HEK293 (cell line): ENCODE measurements at regions not wholly inside any gene's neighbourhood (a gene's known extent, or its start where the extent isn't known, plus 50 kb on each side); places are given as distances from the start of the nearest gene placed in this dataset.

Source experiments
- BCL11B ChIP-seq: fragments of 450-650 bp; formaldehyde crosslinking; IDR thresholded peaks from 2 replicates; pipeline ENCODE4 v1.5.1; 2016; ENCODE audit warnings: low read depth, missing biosample characterization, missing genetic modification characterization
- CTCF ChIP-seq: fragments of 450-650 bp; formaldehyde crosslinking; IDR thresholded peaks from 2 replicates; pipeline ENCODE4 v1.5.1; 2016; ENCODE audit warnings: missing biosample characterization, missing genetic modification characterization
- GFI1B ChIP-seq: fragments of 450-650 bp; formaldehyde crosslinking; IDR thresholded peaks from 2 replicates; pipeline ENCODE4 v1.5.1; 2016; ENCODE audit warnings: missing biosample characterization, missing genetic modification characterization
- PATZ1 ChIP-seq: fragments of 450-650 bp; formaldehyde crosslinking; IDR thresholded peaks from 2 replicates; pipeline ENCODE4 v1.5.1; 2016; ENCODE audit warnings: missing biosample characterization, missing genetic modification characterization
- PRDM1 ChIP-seq: fragments of 450-650 bp; formaldehyde crosslinking; IDR thresholded peaks from 2 replicates; pipeline ENCODE4; 2016; ENCODE audit warnings: missing biosample characterization, missing genetic modification characterization
- REST ChIP-seq: fragments of 450-650 bp; formaldehyde crosslinking; IDR thresholded peaks from 2 replicates; pipeline ENCODE4 v1.5.1; 2016; ENCODE audit warnings: missing biosample characterization, missing genetic modification characterization
- SALL2 ChIP-seq: fragments of 450-650 bp; formaldehyde crosslinking; IDR thresholded peaks from 2 replicates; pipeline ENCODE4 v1.5.0; 2017; ENCODE audit warnings: missing biosample characterization, mild to moderate bottlenecking, missing genetic modification characterization, borderline replicate concordance
- SP2 ChIP-seq: fragments of 450-650 bp; formaldehyde crosslinking; IDR thresholded peaks from 2 replicates; pipeline ENCODE4 v1.5.1; 2016; ENCODE audit warnings: missing biosample characterization, missing genetic modification characterization
- YY1 ChIP-seq: fragments of 450-650 bp; formaldehyde crosslinking; IDR thresholded peaks from 2 replicates; pipeline ENCODE4 v1.5.1; 2018; ENCODE audit warnings: missing biosample characterization, missing genetic modification characterization
- ZNF311 ChIP-seq: fragments of 450-650 bp; formaldehyde crosslinking; IDR thresholded peaks from 2 replicates; pipeline ENCODE4 v1.5.1; 2017; ENCODE audit warnings: missing biosample characterization, missing genetic modification characterization, borderline replicate concordance
- ZNF362 ChIP-seq: fragments of 450-650 bp; formaldehyde crosslinking; IDR thresholded peaks from 2 replicates; pipeline ENCODE4 v1.5.1; 2016; ENCODE audit warnings: missing biosample characterization, missing genetic modification characterization
- ZNF76 ChIP-seq: fragments of 450-650 bp; formaldehyde crosslinking; IDR thresholded peaks from 2 replicates; pipeline ENCODE4; 2016; ENCODE audit warnings: low read depth, missing biosample characterization, missing genetic modification characterization, borderline replicate concordance

GRCh38 chr14:78043349-78043748 is 126.8 kb upstream of the NRXN3 start:
- TF ChIP-seq REST (no peak), BCL11B (tag by site-specific recombination) (no peak), CTCF (tag by site-specific recombination) (no peak), SP2 (tag by site-specific recombination) (no peak), PRDM1 (tag by site-specific recombination) (no peak), ZNF362 (tag by site-specific recombination) (no peak), PATZ1 (tag by site-specific recombination) (no peak), GFI1B (tag by site-specific recombination) (no peak), ZNF76 (tag by site-specific recombination) (no peak), ZNF311 (tag by site-specific recombination) (no peak), YY1 (no peak), SALL2 (tag by site-specific recombination) (no peak)
